ENCODE measurements at regions not wholly inside any gene's neighbourhood (a gene's known extent, or its start where the extent isn't known, plus 50 kb on each side); places are given as distances from the start of the nearest gene placed in this dataset.
A peak's percentile ranks its signal among the peaks of the same experiment; 100 is the strongest.

DNA sequence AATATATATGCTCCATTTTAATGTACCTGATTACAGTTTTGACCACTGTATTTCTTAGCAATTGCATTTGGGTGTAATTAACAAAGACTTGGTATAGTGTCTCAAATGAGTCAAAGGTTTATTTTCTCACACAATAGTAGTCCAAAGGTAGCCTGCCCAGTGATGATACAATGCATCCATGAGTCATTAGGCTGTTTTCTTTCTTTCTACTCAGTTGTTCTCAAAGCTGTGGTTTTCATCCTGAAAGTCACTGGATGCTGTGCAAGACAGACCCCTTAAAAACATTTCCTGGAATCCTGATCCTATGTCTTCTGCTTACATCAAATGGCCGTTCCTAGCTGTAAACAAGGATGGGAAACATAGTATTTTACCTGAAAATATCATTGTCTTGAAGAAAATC, 651.2 kb upstream of the MIR17HG start:
- Histone ChIP-seq H3K4me3 (no peak overlapping the region), H3K36me3 (no peaks in the 10 kb centered on the region), H3K4me1 (no peaks in the 10 kb centered on the region), H3K27me3 (no peaks in the 10 kb centered on the region), H3K9me3 (no peaks in the 10 kb centered on the region), H3K27ac (no peak overlapping the region)
- ATAC-seq (no peak), FAIRE-seq (no peak), DNase-seq (no peak)
- WGBS, 2 donors = 83% methylated on average over 1 of the region's 1 CpG
- intact Hi-C loops (cut with DNase I) = no loop called here
- TF ChIP-seq, protein P1, sequence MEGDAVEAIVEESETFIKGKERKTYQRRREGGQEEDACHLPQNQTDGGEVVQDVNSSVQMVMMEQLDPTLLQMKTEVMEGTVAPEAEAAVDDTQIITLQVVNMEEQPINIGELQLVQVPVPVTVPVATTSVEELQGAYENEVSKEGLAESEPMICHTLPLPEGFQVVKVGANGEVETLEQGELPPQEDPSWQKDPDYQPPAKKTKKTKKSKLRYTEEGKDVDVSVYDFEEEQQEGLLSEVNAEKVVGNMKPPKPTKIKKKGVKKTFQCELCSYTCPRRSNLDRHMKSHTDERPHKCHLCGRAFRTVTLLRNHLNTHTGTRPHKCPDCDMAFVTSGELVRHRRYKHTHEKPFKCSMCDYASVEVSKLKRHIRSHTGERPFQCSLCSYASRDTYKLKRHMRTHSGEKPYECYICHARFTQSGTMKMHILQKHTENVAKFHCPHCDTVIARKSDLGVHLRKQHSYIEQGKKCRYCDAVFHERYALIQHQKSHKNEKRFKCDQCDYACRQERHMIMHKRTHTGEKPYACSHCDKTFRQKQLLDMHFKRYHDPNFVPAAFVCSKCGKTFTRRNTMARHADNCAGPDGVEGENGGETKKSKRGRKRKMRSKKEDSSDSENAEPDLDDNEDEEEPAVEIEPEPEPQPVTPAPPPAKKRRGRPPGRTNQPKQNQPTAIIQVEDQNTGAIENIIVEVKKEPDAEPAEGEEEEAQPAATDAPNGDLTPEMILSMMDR (IDR thresholded peaks at IDR 0.05) = no peak

GRCh38 chr13:90696656-90697055, 650.8 kb upstream of the MIR17HG start:
- H3K27ac ChIP-seq = no peak overlapping the region
- no peak for DNase-seq
- ATAC-seq = no peak
- H3K36me3 ChIP-seq = no peaks in the 10 kb centered on the region
- WGBS, 2 donors = 79 to 87% methylated on average over 5 of the region's 5 CpGs
- TF ChIP-seq, protein P1 (IDR thresholded peaks at IDR 0.05) = no peak
- intact Hi-C loops (cut with DNase I) = no loop called here
- H3K27me3 ChIP-seq = no peaks in the 10 kb centered on the region
- no peaks in the 10 kb centered on the region for H3K9me3 ChIP-seq
- no peaks in the 10 kb centered on the region for H3K4me1 ChIP-seq
- H3K4me3 ChIP-seq = no peak overlapping the region
- FAIRE-seq = no peak

GRCh38 chr13:90700340-90700739, 647.1 kb upstream of the MIR17HG start:
- WGBS, 2 donors = 83 to 85% methylated on average over 1 of the region's 1 CpG

GRCh38 chr13:90701264-90701663, 646.2 kb upstream of the MIR17HG start:
- Histone ChIP-seq H3K27me3 (no peaks in the 10 kb centered on the region), H3K27ac (no peak overlapping the region), H3K36me3 (no peaks in the 10 kb centered on the region), H3K4me1 (no peaks in the 10 kb centered on the region), H3K4me3 (no peak overlapping the region), H3K9me3 (no peaks in the 10 kb centered on the region)
- intact Hi-C loops (cut with DNase I) = no loop called here
- DNase-seq (no peak), ATAC-seq (no peak), FAIRE-seq (no peak)
- TF ChIP-seq, protein P1 (IDR thresholded peaks at IDR 0.05) = no peak
- WGBS, 2 donors = 74 to 77% methylated on average over 2 of the region's 2 CpGs

More at GRCh38 chr13:90700340-90700739, 647.1 kb upstream of the MIR17HG start:
- Histone ChIP-seq H3K27ac (no peak overlapping the region), H3K36me3 (no peaks in the 10 kb centered on the region), H3K9me3 (no peaks in the 10 kb centered on the region), H3K4me3 (no peak overlapping the region), H3K27me3 (no peaks in the 10 kb centered on the region), H3K4me1 (no peaks in the 10 kb centered on the region)
- intact Hi-C loops (cut with DNase I) = no loop called here
- FAIRE-seq (no peak), ATAC-seq (no peak), DNase-seq (peak in 1 of 6 donors; percentile 20)
- TF ChIP-seq, protein P1 (IDR thresholded peaks at IDR 0.05) = no peak

- TF ChIP-seq, protein P1 (IDR thresholded peaks at IDR 0.05) = no peak
- 50 to 52% methylated on average over 5 of the region's 5 CpGs for WGBS, 2 donors
- Histone ChIP-seq H3K36me3 (no peaks in the 10 kb centered on the region), H3K4me1 (no peaks in the 10 kb centered on the region), H3K27ac (no peak overlapping the region), H3K27me3 (no peaks in the 10 kb centered on the region), H3K9me3 (no peaks in the 10 kb centered on the region), H3K4me3 (no peak overlapping the region)
- DNase-seq = no peak
- no peak for ATAC-seq
- FAIRE-seq = no peak
- intact Hi-C loops (cut with DNase I) = no loop called here
These were observed 645.4 kb upstream of the MIR17HG start for GRCh38 chr13:90702050-90702449.
